H1 (cell line): ENCODE measurements at regions not wholly inside any gene's neighbourhood (a gene's known extent, or its start where the extent isn't known, plus 50 kb on each side); places are given as distances from the start of the nearest gene placed in this dataset.

ENCODE experiments used
- CTCF ChIA-PET: fragments of 300-600 bp; sonication (Branson Sonifier 250); formaldehyde crosslinking; loops from one replicate; lab custom pipeline; 2021; ENCODE audit not compliant: partially characterized antibody; lab: Charles Lee
- POLR2A ChIA-PET: fragments of 300-600 bp; sonication (Branson Sonifier 250); formaldehyde crosslinking; loops from one replicate; lab custom pipeline; 2021; ENCODE audit warnings: inconsistent platforms; ENCODE audit not compliant: partially characterized antibody; lab: Charles Lee
- DNase-seq, 2 experiments: peaks; one replicate each; pipeline versions ENCODE4 v3.0.0 to v3.0.0-alpha.2; 2010 to 2022; ENCODE audit warnings: low spot score in 2 of 2, low read depth in 1 of 2, mixed read lengths in 1 of 2
- FAIRE-seq: peaks from 2 replicates; lab custom pipeline; 2011; peaks lifted over from hg19 to GRCh38; lab: Jason Lieb, UNC
- H2AFZ ChIP-seq: 2 replicates; pipeline ENCODE4 v1.8.1; 2012; ENCODE audit warnings: low read length, inconsistent platforms
- H2AK5ac ChIP-seq: 2 replicates; pipeline ENCODE4 v1.6.1; 2013; ENCODE audit warnings: low read depth, low read length
- H2BK120ac ChIP-seq: replicated peaks from 2 replicates; pipeline ENCODE3; 2013; ENCODE audit warnings: low read depth, low read length, inconsistent platforms
- H2BK12ac ChIP-seq: 2 replicates; pipeline ENCODE4 v1.6.1; 2013; ENCODE audit warnings: low read depth, low read length
- H2BK15ac ChIP-seq: 2 replicates; pipeline ENCODE4 v1.6.1; 2013; ENCODE audit warnings: low read length
- H2BK20ac ChIP-seq: 2 replicates; pipeline ENCODE4 v1.6.1; 2013; ENCODE audit warnings: low read length
- H2BK5ac ChIP-seq: 2 replicates; pipeline ENCODE4 v1.6.1; 2013; ENCODE audit warnings: low read depth, low read length
- H3K14ac ChIP-seq: 2 replicates; pipeline ENCODE4 v1.6.1; 2013; ENCODE audit warnings: inconsistent platforms; ENCODE audit not compliant: insufficient read length
- H3K18ac ChIP-seq: 2 replicates; pipeline ENCODE4 v1.6.1; 2013; ENCODE audit warnings: low read length; ENCODE audit errors: extremely low read depth
- H3K23ac ChIP-seq: 2 replicates; pipeline ENCODE4 v1.6.1; 2013; ENCODE audit warnings: inconsistent platforms; ENCODE audit not compliant: insufficient read length
- H3K23me2 ChIP-seq: 2 replicates; pipeline ENCODE4 v1.6.1; 2013; ENCODE audit warnings: low read depth, low read length
- H3K27ac ChIP-seq: 2 replicates; pipeline ENCODE4 v1.6.1; 2011; ENCODE audit warnings: low read depth, low read length, inconsistent platforms
- H3K27me3 ChIP-seq, 4 experiments: replicated peaks in 1 of 4; 1 replicate in 1 of 4; 2 replicates in 3 of 4; pipeline versions ENCODE4 v1.6.1 to v1.8.1; 2011 to 2013; ENCODE audit warnings: low read length in 3 of 4, mild to moderate bottlenecking in 3 of 4, inconsistent platforms in 2 of 4, mixed read lengths in 2 of 4, moderate library complexity in 1 of 4; ENCODE audit not compliant: control insufficient read depth in 3 of 4, insufficient read depth in 3 of 4; ENCODE audit errors: extremely low read depth in 1 of 4
- H3K36me3 ChIP-seq, 4 experiments: 2 replicates each; pipeline versions ENCODE4 v1.6.1 to v1.8.1; 2011 to 2013; ENCODE audit warnings: mild to moderate bottlenecking in 4 of 4, low read length in 3 of 4, moderate library complexity in 2 of 4, control low read depth in 1 of 4, inconsistent platforms in 1 of 4; ENCODE audit not compliant: insufficient read depth in 4 of 4, control insufficient read depth in 2 of 4
- H3K4ac ChIP-seq: replicated peaks from 2 replicates; pipeline ENCODE3; 2013; ENCODE audit warnings: low read length, low read depth, mixed read lengths, inconsistent platforms; ENCODE audit not compliant: insufficient read length
- H3K4me1 ChIP-seq, 4 experiments: replicated peaks in 1 of 4; 1 replicate in 1 of 4; 2 replicates in 3 of 4; pipeline versions ENCODE4 v1.6.1 to v1.8.1; 2011 to 2013; ENCODE audit warnings: low read length in 3 of 4, inconsistent platforms in 2 of 4, mixed read lengths in 1 of 4; ENCODE audit not compliant: insufficient read depth in 4 of 4, control insufficient read depth in 3 of 4
- H3K4me2 ChIP-seq, 2 experiments: 2 replicates each; pipeline versions ENCODE4 v1.6.1 to v1.8.1; 2011 to 2013; ENCODE audit warnings: low read depth in 2 of 2, low read length in 2 of 2, control low read depth in 1 of 2, inconsistent platforms in 1 of 2, mild to moderate bottlenecking in 1 of 2; ENCODE audit not compliant: insufficient read depth in 1 of 2
- H3K4me3 ChIP-seq, 4 experiments: fragments of 200-600, 300-600 bp in 1 of 4; sonication (generic), shearing (Covaris generic), sonication (Bioruptor Twin) in 1 of 4; 2 replicates each; pipeline versions ENCODE4 v1.5.1 to v1.8.1; 2011 to 2016; ENCODE audit warnings: low read length in 4 of 4, low read depth in 3 of 4, control low read depth in 2 of 4, inconsistent platforms in 2 of 4, mild to moderate bottlenecking in 2 of 4, mixed read lengths in 1 of 4, moderate library complexity in 1 of 4; ENCODE audit not compliant: insufficient read depth in 2 of 4; ENCODE audit errors: extremely low read depth in 1 of 4
- H3K56ac ChIP-seq: replicated peaks from 2 replicates; pipeline ENCODE3; 2013; ENCODE audit warnings: low read depth, mild to moderate bottlenecking, mixed read lengths, low read length, inconsistent platforms; ENCODE audit not compliant: insufficient read length
- H3K79me1 ChIP-seq: 2 replicates; pipeline ENCODE4 v1.6.1; 2013; ENCODE audit warnings: low read depth, low read length, control low read depth
- H3K79me2 ChIP-seq, 2 experiments: 2 replicates each; pipeline versions ENCODE4 v1.6.1 to v1.8.1; 2012 to 2013; ENCODE audit warnings: low read length in 2 of 2, mild to moderate bottlenecking in 2 of 2, inconsistent platforms in 1 of 2; ENCODE audit not compliant: insufficient read depth in 2 of 2, control insufficient read depth in 1 of 2
- H3K9ac ChIP-seq, 4 experiments: replicated peaks in 1 of 4; 1 replicate in 1 of 4; 2 replicates in 3 of 4; pipeline versions ENCODE4 v1.6.1 to v1.8.1; 2011 to 2013; ENCODE audit warnings: low read depth in 3 of 4, low read length in 3 of 4, control low read depth in 2 of 4, mild to moderate bottlenecking in 2 of 4, moderate library complexity in 2 of 4, inconsistent platforms in 1 of 4; ENCODE audit errors: extremely low read depth in 1 of 4
- H3K9me3 ChIP-seq, 2 experiments: 2 replicates each; pipeline versions ENCODE4 v1.6.1 to v1.8.1; 2012 to 2013; ENCODE audit warnings: mild to moderate bottlenecking in 2 of 2, moderate library complexity in 2 of 2, control low read depth in 1 of 2, inconsistent platforms in 1 of 2, low read depth in 1 of 2, low read length in 1 of 2, mixed read lengths in 1 of 2; ENCODE audit not compliant: insufficient read depth in 2 of 2
- H4K20me1 ChIP-seq, 2 experiments: replicated peaks in 1 of 2; 2 replicates each; pipeline versions ENCODE3 to v1.8.1; 2011 to 2013; ENCODE audit warnings: inconsistent platforms in 2 of 2, low read length in 2 of 2, mild to moderate bottlenecking in 1 of 2; ENCODE audit not compliant: insufficient read depth in 2 of 2, control insufficient read depth in 1 of 2
- H4K5ac ChIP-seq: 2 replicates; pipeline ENCODE4 v1.6.1; 2013; ENCODE audit warnings: low read length, low read depth, mixed read lengths, inconsistent platforms; ENCODE audit not compliant: insufficient read length
- H4K8ac ChIP-seq: 2 replicates; pipeline ENCODE4 v1.8.0; 2013; ENCODE audit warnings: mild to moderate bottlenecking, moderate library complexity, low read length, inconsistent platforms; ENCODE audit not compliant: insufficient read depth; ENCODE audit errors: extremely low read depth
- H4K91ac ChIP-seq: replicated peaks from 2 replicates; pipeline ENCODE3; 2013; ENCODE audit warnings: low read length, mixed read lengths, inconsistent platforms; ENCODE audit not compliant: insufficient read length
- HDAC2 ChIP-seq, 2 experiments: fragments of 300-600 bp in 1 of 2; sonication (generic) in 1 of 2; IDR thresholded peaks; 2 replicates each; pipeline ENCODE4 v1.6.1; 2011 to 2012; ENCODE audit warnings: low read depth in 2 of 2, low read length in 2 of 2, mild to moderate bottlenecking in 2 of 2, moderate library complexity in 2 of 2, borderline replicate concordance in 1 of 2, inconsistent platforms in 1 of 2
- MAFK ChIP-seq: IDR thresholded peaks from 2 replicates; pipeline ENCODE4 v1.6.1; 2012; ENCODE audit warnings: low read depth, mild to moderate bottlenecking, improper control_type of control experiment, low read length
- WGBS, 2 experiments: shearing (Covaris generic) in 1 of 2; methylation state at CpG; one replicate each; pipeline versions ENCODE4 v1.1.6 to v1.1.7; 2013 to 2015; ENCODE audit warnings: low lambda C conversion rate in 2 of 2, mixed read lengths in 2 of 2, inconsistent platforms in 1 of 2, low coverage in 1 of 2, missing lambda C conversion rate in 1 of 2; ENCODE audit not compliant: insufficient replicate concordance in 2 of 2, insufficient coverage in 1 of 2, insufficient read length in 1 of 2; ENCODE audit errors: extremely low coverage in 1 of 2, missing lambda C conversion rate in 1 of 2; 5-methylcytosine and 5-hydroxymethylcytosine counted together

DNA sequence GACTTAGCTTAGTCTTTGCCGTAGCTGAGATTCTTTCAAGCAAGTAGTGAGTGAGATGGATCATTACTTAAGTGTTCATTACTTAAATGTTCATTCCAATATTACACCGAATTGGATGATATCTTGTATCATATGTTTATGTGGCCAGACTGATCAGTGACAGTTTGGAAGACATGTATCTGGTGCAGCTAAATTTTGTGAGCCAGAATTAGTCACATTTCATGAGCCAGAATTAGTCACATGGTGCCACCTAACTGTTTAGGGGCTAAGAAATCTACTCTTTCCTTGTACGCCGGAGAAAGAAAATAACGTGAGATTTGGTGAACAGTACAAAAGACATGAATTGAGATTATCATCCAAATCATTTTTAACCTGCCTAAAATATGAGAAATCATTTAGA, 355.6 kb downstream of the USP25 start:
- H3K4me2 ChIP-seq = no peak overlapping the region
- H3K14ac ChIP-seq = no peak overlapping the region
- no peak overlapping the region for H2AFZ ChIP-seq
- H4K20me1 ChIP-seq = no peaks in the 10 kb centered on the region
- no peak for FAIRE-seq
- H3K9ac ChIP-seq = no peak overlapping the region
- H3K4ac ChIP-seq = no peak overlapping the region
- POLR2A ChIA-PET = no interaction called here
- H3K79me1 ChIP-seq = no peaks in the 10 kb centered on the region
- TF ChIP-seq HDAC2 (IDR thresholded peaks at IDR 0.05; ENCODE audit: borderline replicate concordance in 1 of 2, low read depth in 2 of 2, low read length in 2 of 2) (no peak), MAFK (no peak)
- H3K36me3 ChIP-seq = no peaks in the 10 kb centered on the region
- H3K79me2 ChIP-seq = no peaks in the 10 kb centered on the region
- WGBS, 2 experiments = 96% methylated on average over 5 of the region's 5 CpGs; no CpG with 5 or more reads in 1 of the 2 experiments
- no peaks in the 10 kb centered on the region for H3K4me1 ChIP-seq
- no peak overlapping the region for H2AK5ac ChIP-seq
- H3K27me3 ChIP-seq = no peaks in the 10 kb centered on the region
- no peak overlapping the region for H2BK12ac ChIP-seq
- CTCF ChIA-PET = interaction anchor here (0.5 kb wide), 1 partner anchor 309 kb away, joined by 4 read pairs; no protein-coding TSS in a partner anchor
- no peak overlapping the region for H3K4me3 ChIP-seq
- no peak overlapping the region for H4K91ac ChIP-seq
- no peak for DNase-seq
- no peak overlapping the region for H4K8ac ChIP-seq
- no peak overlapping the region for H3K18ac ChIP-seq
- H3K56ac ChIP-seq = no peak overlapping the region
- H2BK5ac ChIP-seq = no peak overlapping the region
- H2BK15ac ChIP-seq = no peak overlapping the region
- H3K23ac ChIP-seq = no peak overlapping the region
- no peaks in the 10 kb centered on the region for H3K9me3 ChIP-seq
- H4K5ac ChIP-seq = no peak overlapping the region
- no peak overlapping the region for H2BK120ac ChIP-seq
- no peak overlapping the region for H2BK20ac ChIP-seq
- H3K27ac ChIP-seq = no peak overlapping the region
- H3K23me2 ChIP-seq = no peaks in the 10 kb centered on the region
